ENCODE measurements at regions not wholly inside any gene's neighbourhood (a gene's known extent, or its start where the extent isn't known, plus 50 kb on each side); places are given as distances from the start of the nearest gene placed in this dataset.

DNA sequence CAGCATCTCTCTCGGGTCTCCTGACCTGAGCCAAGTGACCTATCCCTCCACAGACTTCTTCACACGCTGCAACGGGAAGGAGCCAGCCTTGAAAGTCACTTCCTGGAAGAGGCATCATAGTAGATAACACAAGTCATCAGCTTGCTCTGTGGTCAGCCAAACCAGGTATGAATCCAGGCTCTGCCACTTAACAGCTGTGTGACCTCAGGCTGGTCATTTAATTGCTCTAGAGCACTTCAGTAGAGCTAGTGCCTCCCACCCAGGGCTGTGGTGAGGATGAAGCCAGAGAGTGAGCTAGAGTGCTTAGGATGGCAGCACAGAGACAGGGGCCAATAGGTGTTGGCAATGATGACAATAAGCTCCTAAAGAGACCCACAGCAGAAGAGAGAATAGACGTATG lies 247.7 kb upstream of the ZMIZ1 start:
- Histone ChIP-seq H3K4me3 (no peak overlapping the region), H3K27ac (no peak overlapping the region), H3K36me3 (ENCODE audit: low read depth, missing control alignments) (no peaks in the 10 kb centered on the region), H3K27me3 (no peaks in the 10 kb centered on the region), H3K9me3 (no peaks in the 10 kb centered on the region), H3K4me1 (peaks cover 17% of the 10 kb centered on the region)
- intact Hi-C loops (cut with DNase I; ENCODE audit: low total_unique reads), result loop anchor here (10.0 kb wide), 1 partner anchor 54 kb away; no protein-coding TSS in a partner anchor
- DNase-seq, result no peak
- no peak for TF ChIP-seq POLR2A (IDR thresholded peaks at IDR 0.05)
- 83 to 86% methylated on average over 4 of the region's 4 CpGs for WGBS, 2 donors

DNA sequence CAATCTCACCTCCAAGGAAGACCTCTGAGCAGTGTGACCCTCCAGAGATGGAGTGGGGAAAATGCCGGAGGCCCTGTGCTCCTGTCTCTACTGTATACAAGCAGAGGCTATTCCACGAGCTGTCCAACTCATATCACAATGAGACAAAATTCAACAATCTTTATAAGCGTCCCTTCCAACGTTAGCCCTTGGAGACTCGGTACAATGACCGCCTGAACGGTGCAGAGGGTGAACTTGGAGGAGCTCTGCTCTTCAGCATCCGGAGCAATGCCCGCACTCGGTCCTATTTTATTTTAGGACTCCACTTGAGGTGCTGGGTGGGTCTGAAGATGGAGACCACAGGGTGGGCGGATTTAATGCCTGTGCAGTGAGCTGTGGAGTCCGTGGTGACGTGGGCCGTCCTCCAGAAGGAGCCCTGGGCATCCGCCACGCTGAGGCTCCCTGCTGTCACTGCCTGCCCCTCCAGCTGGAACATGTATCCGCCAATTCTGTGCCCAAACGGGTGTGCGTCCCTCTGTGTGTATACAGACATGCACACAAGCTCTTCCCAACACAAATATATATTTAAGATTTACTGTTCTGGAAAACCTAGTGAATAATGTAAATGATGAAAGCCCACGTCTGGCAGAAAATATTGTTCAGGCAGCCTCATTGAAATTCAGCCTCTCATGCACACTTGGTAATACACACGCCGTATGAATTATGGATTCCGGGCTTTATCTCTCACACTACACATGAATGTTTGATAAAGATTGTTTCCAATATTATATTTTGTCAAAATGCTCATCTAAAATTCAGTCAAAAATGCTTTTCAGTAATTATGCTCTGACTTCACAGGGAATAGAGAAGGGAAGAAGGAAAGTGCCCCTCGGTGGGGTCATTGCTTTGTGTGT lies 239.9 kb upstream of the ZMIZ1 start:
- no peak overlapping the region for H3K27ac ChIP-seq
- intact Hi-C loops (cut with DNase I; ENCODE audit: low total_unique reads), result loop anchor here (10.0 kb wide), 1 partner anchor 46 kb away; no protein-coding TSS in a partner anchor
- no peaks in the 10 kb centered on the region for H3K9me3 ChIP-seq
- DNase-seq, result no peak
- no peaks in the 10 kb centered on the region for H3K4me1 ChIP-seq
- no peak overlapping the region for H3K4me3 ChIP-seq
- no peaks in the 10 kb centered on the region for H3K27me3 ChIP-seq
- 81 to 88% methylated on average over 24 of the region's 24 CpGs for WGBS, 2 donors
- no peak for TF ChIP-seq POLR2A (IDR thresholded peaks at IDR 0.05)
- TF ChIP-seq, protein P1, sequence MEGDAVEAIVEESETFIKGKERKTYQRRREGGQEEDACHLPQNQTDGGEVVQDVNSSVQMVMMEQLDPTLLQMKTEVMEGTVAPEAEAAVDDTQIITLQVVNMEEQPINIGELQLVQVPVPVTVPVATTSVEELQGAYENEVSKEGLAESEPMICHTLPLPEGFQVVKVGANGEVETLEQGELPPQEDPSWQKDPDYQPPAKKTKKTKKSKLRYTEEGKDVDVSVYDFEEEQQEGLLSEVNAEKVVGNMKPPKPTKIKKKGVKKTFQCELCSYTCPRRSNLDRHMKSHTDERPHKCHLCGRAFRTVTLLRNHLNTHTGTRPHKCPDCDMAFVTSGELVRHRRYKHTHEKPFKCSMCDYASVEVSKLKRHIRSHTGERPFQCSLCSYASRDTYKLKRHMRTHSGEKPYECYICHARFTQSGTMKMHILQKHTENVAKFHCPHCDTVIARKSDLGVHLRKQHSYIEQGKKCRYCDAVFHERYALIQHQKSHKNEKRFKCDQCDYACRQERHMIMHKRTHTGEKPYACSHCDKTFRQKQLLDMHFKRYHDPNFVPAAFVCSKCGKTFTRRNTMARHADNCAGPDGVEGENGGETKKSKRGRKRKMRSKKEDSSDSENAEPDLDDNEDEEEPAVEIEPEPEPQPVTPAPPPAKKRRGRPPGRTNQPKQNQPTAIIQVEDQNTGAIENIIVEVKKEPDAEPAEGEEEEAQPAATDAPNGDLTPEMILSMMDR (IDR thresholded peaks at IDR 0.05), result no peak
- H3K36me3 ChIP-seq (ENCODE audit: low read depth, missing control alignments), result no peaks in the 10 kb centered on the region

DNA sequence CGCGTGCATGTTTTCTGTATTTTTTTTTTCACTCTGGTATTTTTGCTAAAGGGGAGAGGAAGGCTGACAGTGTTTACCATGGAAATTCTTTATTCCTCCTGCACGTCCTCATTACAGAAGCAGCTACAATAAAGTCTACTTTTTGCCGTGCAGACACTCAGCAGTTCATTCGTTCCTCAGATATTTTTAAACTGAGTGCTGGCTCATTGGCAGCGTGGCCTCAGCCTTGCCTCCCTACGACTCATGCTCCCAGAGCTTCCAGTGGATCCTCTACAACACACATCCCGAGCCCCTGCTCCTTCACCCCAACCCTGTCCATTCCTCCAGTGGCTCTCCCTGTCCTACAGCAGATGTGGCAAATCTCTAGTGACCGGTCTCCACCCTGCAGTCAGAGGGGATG lies 239.2 kb upstream of the ZMIZ1 start:
- Histone ChIP-seq H3K4me1 (no peaks in the 10 kb centered on the region), H3K9me3 (no peaks in the 10 kb centered on the region), H3K4me3 (no peak overlapping the region), H3K36me3 (ENCODE audit: low read depth, missing control alignments) (no peaks in the 10 kb centered on the region), H3K27ac (no peak overlapping the region), H3K27me3 (no peaks in the 10 kb centered on the region)
- 80 to 82% methylated on average over 9 of the region's 9 CpGs for WGBS, 2 donors
- no peak for DNase-seq
- no peak for TF ChIP-seq POLR2A (IDR thresholded peaks at IDR 0.05)
- TF ChIP-seq, protein P1 (IDR thresholded peaks at IDR 0.05), result no peak
- intact Hi-C loops (cut with DNase I; ENCODE audit: low total_unique reads), result loop anchor here (10.0 kb wide), 1 partner anchor 45 kb away; no protein-coding TSS in a partner anchor

DNA sequence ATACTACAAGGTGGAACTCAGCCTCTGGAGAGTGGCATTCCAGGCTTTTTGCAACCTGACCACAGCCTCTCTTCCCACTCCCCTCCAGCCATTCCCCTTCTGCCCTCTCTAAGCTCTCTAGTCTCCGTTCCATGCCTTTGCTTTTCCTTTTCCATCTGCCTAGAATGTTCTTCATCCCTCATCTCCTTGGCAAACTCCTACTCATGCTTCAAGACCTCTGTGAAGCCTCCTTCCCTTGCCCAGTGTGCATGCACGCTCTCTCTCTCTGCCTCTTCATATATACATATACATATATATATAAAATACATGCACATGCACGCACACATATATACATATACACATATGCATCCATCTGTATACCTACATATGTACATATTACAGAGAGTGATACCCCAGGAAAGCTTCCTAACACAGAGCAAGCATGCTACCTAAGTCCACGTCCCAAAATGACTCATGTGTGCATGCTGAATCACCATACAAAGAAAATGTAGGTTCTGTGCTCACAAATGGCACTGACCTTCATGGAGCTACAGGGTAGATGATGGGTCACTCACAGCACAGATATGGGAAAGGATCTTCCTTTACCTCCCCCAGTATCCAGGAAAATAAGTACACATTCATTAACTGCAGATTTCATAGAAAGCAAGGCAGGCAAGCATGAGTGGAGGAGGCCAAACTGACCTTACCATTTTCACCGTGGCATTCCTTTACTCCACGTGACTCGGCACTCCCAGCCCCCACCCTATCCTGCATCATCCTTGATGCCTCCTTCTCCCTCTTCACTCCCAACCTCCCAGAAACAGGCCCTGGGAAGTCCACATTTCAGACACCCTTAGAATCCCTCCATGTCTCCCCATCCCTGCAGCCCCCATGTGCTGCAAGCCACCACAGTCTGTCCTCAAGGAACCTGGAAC lies 238.4 kb upstream of the ZMIZ1 start:
- Histone ChIP-seq H3K27ac (no peak overlapping the region), H3K4me1 (no peaks in the 10 kb centered on the region), H3K27me3 (no peaks in the 10 kb centered on the region), H3K36me3 (ENCODE audit: low read depth, missing control alignments) (no peaks in the 10 kb centered on the region), H3K9me3 (no peaks in the 10 kb centered on the region), H3K4me3 (no peak overlapping the region)
- DNase-seq, result no peak
- intact Hi-C loops (cut with DNase I; ENCODE audit: low total_unique reads), result no loop called here
- TF ChIP-seq, protein P1 (IDR thresholded peaks at IDR 0.05), result no peak
- no peak for TF ChIP-seq POLR2A (IDR thresholded peaks at IDR 0.05)
- WGBS, 2 donors, result 68 to 72% methylated on average over 7 of the region's 7 CpGs

DNA sequence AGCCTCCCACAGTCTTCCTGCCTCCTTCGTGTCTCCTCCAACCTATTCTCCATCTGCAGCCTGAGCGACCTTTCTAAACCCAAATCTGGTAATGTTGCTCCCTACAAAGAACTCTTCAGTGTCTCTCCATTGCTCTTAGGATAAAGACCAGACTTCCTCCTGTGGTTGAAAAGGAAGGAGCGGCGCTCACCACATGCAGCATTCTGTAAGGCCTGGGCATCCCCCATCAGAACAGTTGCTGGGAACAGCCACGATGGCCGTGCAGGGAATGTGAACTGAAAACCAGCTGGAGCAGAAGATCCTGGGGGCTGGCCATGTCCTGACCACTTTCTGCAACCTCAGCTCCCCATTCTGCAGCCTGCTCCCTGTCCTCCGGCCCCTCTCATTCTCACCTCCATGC lies 237.8 kb upstream of the ZMIZ1 start:
- no peak for TF ChIP-seq POLR2A (IDR thresholded peaks at IDR 0.05)
- TF ChIP-seq, protein P1 (IDR thresholded peaks at IDR 0.05), result no peak
- Histone ChIP-seq H3K27me3 (no peaks in the 10 kb centered on the region), H3K27ac (no peak overlapping the region), H3K4me1 (no peaks in the 10 kb centered on the region), H3K9me3 (no peaks in the 10 kb centered on the region), H3K4me3 (no peak overlapping the region), H3K36me3 (ENCODE audit: low read depth, missing control alignments) (no peaks in the 10 kb centered on the region)
- 88% methylated on average over 7 of the region's 7 CpGs for WGBS, 2 donors
- intact Hi-C loops (cut with DNase I; ENCODE audit: low total_unique reads), result no loop called here
- no peak for DNase-seq

All from testis (tissue), 2 donors.